H1 (cell line): ENCODE measurements at regions not wholly inside any gene's neighbourhood (a gene's known extent, or its start where the extent isn't known, plus 50 kb on each side); places are given as distances from the start of the nearest gene placed in this dataset.

ENCODE experiments used
- ATF2 ChIP-seq: IDR thresholded peaks from 2 replicates; pipeline ENCODE4 v1.6.1; 2012; ENCODE audit warnings: low read length, inconsistent platforms
- CBX5 ChIP-seq: fragments of 300-800, 300-1000 bp; sonication (generic); IDR thresholded peaks from 2 replicates; pipeline ENCODE4 v1.7.1; 2016; ENCODE audit warnings: antibody characterized with exemption, low read length, low read depth
- JUN ChIP-seq: IDR thresholded peaks from 2 replicates; pipeline ENCODE4 v1.6.1; 2011; ENCODE audit warnings: low read depth, mild to moderate bottlenecking, improper control_type of control experiment, low read length
- RBBP5 ChIP-seq: IDR thresholded peaks from 2 replicates; pipeline ENCODE4 v1.7.1; 2012; ENCODE audit warnings: low read depth, mild to moderate bottlenecking, inconsistent platforms, low read length, moderate library complexity, borderline replicate concordance
- SIX5 ChIP-seq: IDR thresholded peaks from 2 replicates; pipeline ENCODE4 v1.6.1; 2011; ENCODE audit warnings: mild to moderate bottlenecking, low read depth, low read length

GRCh38 chr1:164154622-164155021 lies 404.4 kb upstream of the PBX1 start (continued):
- no peak for TF ChIP-seq ATF2
- no peak for TF ChIP-seq CBX5
- no peak for TF ChIP-seq RBBP5
- no peak for TF ChIP-seq JUN
- TF ChIP-seq SIX5, result no peak
